Urinary bladder (tissue), 3 donors: ENCODE measurements at regions not wholly inside any gene's neighbourhood (a gene's known extent, or its start where the extent isn't known, plus 50 kb on each side); places are given as distances from the start of the nearest gene placed in this dataset.
"Not testable (repeated sequence)": the region's sequence is repeated elsewhere in the genome, so short reads cannot be mapped to it uniquely, and the experiment has no call there.

ENCODE experiments used
- DNase-seq: peaks from one replicate; pipeline ENCODE4 v3.0.0-alpha.2; 2015; ENCODE audit errors: extremely low spot score
- H3K27ac ChIP-seq: one replicate; pipeline ENCODE4 v1.5.1; 2013; ENCODE audit warnings: low read depth, mild to moderate bottlenecking, moderate library complexity
- H3K36me3 ChIP-seq: one replicate; pipeline ENCODE4 v1.6.1; 2013; ENCODE audit warnings: mild to moderate bottlenecking, moderate library complexity; ENCODE audit not compliant: insufficient read depth
- H3K4me1 ChIP-seq: one replicate; pipeline ENCODE4 v1.6.1; 2013; ENCODE audit warnings: mild to moderate bottlenecking, moderate library complexity; ENCODE audit not compliant: insufficient read depth
- H3K4me3 ChIP-seq: one replicate; pipeline ENCODE4 v1.5.1; 2013; ENCODE audit warnings: low read depth, low read length
- WGBS: extraction: QIAGEN DNeasy Blood & Tissue Kit; methylation state at CpG from one replicate; pipeline ENCODE4 v1.1.7; 2013; 5-methylcytosine and 5-hydroxymethylcytosine counted together
- donor health status: healthy with polysubstance abuse.
- donor health status: healthy.

GRCh38 chr4:95779447-95779846 lies 60.4 kb upstream of the PDHA2 start:
- H3K36me3 ChIP-seq = no peaks in the 10 kb centered on the region
- 57% methylated on average over 1 of the region's 1 CpG for WGBS
- no peaks in the 10 kb centered on the region for H3K4me1 ChIP-seq

GRCh38 chr4:95778666-95779065 lies 61.2 kb upstream of the PDHA2 start:
- no peaks in the 10 kb centered on the region for H3K4me1 ChIP-seq
- no peak overlapping the region for H3K4me3 ChIP-seq
- no peak overlapping the region for H3K27ac ChIP-seq
- no peaks in the 10 kb centered on the region for H3K36me3 ChIP-seq
- no peak for DNase-seq

More at GRCh38 chr4:95779447-95779846, 60.4 kb upstream of the PDHA2 start:
- DNase-seq = no peak
- H3K4me3 ChIP-seq = no peak overlapping the region
- H3K27ac ChIP-seq = no peak overlapping the region

DNA sequence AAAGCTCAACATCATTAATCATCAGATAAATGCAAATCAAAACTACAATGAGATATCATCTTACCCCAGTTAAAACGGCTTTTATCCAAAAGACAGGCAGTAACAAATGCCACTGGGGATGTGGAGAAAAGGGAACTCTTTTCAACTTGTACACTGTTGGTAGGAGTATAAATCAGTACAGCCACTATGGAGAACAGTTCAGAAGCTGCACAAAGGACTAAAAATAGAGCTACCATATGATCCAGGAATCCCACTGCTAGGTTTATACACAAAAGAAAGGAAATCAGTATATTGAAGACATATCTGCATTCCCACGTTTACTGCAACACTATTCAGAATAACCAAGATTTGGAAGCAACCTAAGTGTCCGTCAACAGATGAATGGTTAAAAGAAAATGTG lies 69.3 kb upstream of the PDHA2 start:
- H3K36me3 ChIP-seq, H3K4me1 ChIP-seq, DNase-seq: not testable (repeated sequence)

GRCh38 chr4:95764961-95765360 lies 74.9 kb upstream of the PDHA2 start:
- no peaks in the 10 kb centered on the region for H3K36me3 ChIP-seq
- no peak for DNase-seq
- H3K27ac ChIP-seq = no peak overlapping the region
- H3K4me1 ChIP-seq = no peaks in the 10 kb centered on the region
- WGBS = 82% methylated on average over 3 of the region's 3 CpGs
- H3K4me3 ChIP-seq = no peak overlapping the region

More for the DNA sequence above, 69.3 kb upstream of the PDHA2 start:
- not testable (repeated sequence) for H3K27ac ChIP-seq, H3K4me3 ChIP-seq
- 77% methylated on average over 3 of the region's 3 CpGs for WGBS

- Histone ChIP-seq H3K27ac (no peak overlapping the region), H3K4me3 (no peak overlapping the region), H3K4me1 (no peaks in the 10 kb centered on the region), H3K36me3 (no peaks in the 10 kb centered on the region)
- no peak for DNase-seq
- WGBS = 84% methylated on average over 3 of the region's 3 CpGs
Observed at GRCh38 chr4:95761871-95762270, 78.0 kb upstream of the PDHA2 start.

DNA sequence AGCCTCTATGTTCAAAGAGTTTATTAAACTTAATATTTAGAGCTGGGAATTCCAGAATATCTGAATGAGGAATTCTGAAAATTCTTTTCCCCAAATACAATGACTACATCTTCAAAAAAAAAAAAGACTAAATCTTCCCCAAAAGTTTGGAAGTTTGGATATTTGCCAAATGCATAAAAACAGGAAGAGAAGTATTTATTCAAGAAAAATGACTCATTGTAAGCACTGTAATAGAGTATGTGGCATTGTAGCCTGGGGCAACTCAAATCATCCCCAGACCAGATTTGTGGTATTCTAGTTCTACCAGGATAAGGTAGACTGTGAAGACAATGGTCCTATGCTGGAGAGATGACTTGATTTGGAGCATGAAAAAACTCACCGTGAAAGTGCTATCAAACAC lies 78.5 kb upstream of the PDHA2 start:
- Histone ChIP-seq H3K4me3 (no peak overlapping the region), H3K4me1 (no peaks in the 10 kb centered on the region), H3K27ac (no peak overlapping the region), H3K36me3 (no peaks in the 10 kb centered on the region)
- no peak for DNase-seq
- 79% methylated on average over 1 of the region's 1 CpG for WGBS

- not testable (repeated sequence) for H3K4me3 ChIP-seq
- WGBS = 18% methylated on average over 1 of the region's 1 CpG
Observed at GRCh38 chr4:95760646-95761045, 79.2 kb upstream of the PDHA2 start.

DNA sequence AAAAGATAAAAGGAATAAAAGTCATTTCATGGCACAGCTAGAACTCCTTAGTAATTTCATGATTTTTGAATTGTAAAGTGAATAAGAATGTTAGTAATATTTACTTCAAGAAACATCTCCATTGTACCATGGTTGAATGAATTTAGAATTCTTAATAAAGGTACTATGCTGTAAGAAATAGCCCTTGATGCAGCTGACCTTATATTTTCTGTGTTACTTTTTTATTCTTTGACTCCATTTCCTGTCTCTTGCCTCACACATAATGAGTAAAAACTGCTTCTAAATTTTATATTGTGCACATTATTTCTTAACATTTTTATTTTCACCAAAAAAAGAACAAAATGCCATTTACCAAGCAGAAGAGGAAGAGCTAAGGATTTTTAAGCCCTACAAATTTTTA lies 81.9 kb upstream of the PDHA2 start:
- no peak for DNase-seq
- H3K4me1 ChIP-seq = no peaks in the 10 kb centered on the region
- H3K27ac ChIP-seq = no peak overlapping the region
- H3K36me3 ChIP-seq = no peaks in the 10 kb centered on the region
- no peak overlapping the region for H3K4me3 ChIP-seq

More at GRCh38 chr4:95760646-95761045, 79.2 kb upstream of the PDHA2 start:
- H3K36me3 ChIP-seq, H3K4me1 ChIP-seq, DNase-seq, H3K27ac ChIP-seq: not testable (repeated sequence)

DNA sequence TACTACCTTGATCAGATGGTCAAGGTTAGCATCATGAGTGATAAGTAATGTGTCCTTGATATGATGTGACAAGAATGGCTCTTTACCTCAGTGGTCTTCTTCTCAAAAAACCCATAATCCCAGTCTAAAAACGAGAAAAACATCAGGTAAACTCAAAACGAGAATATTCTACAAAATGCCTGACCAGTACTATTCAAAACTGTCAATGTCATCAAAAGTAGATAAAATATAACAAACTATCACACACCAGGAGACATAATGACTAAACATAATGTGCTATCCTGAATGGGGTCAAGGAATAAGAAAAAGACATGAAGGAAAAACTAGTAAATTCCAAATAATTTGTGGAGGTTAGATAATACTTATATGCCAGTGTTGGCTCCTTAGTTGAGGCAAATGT lies 85.2 kb upstream of the PDHA2 start:
- 90% methylated on average over 2 of the region's 2 CpGs for WGBS
- H3K36me3 ChIP-seq = no peaks in the 10 kb centered on the region
- DNase-seq = no peak
- H3K4me3 ChIP-seq = no peak overlapping the region
- H3K27ac ChIP-seq = no peak overlapping the region
- no peaks in the 10 kb centered on the region for H3K4me1 ChIP-seq

- no peaks in the 10 kb centered on the region for H3K36me3 ChIP-seq
- H3K27ac ChIP-seq = no peak overlapping the region
- DNase-seq = no peak
- 79% methylated on average over 3 of the region's 3 CpGs for WGBS
- no peaks in the 10 kb centered on the region for H3K4me1 ChIP-seq
- H3K4me3 ChIP-seq = no peak overlapping the region
Observed at GRCh38 chr4:95749204-95749603, 90.7 kb upstream of the PDHA2 start.

GRCh38 chr4:95742872-95743271 lies 97.0 kb upstream of the PDHA2 start:
- H3K4me1 ChIP-seq = no peaks in the 10 kb centered on the region
- H3K4me3 ChIP-seq = no peak overlapping the region
- H3K36me3 ChIP-seq = no peaks in the 10 kb centered on the region
- no peak for DNase-seq
- no peak overlapping the region for H3K27ac ChIP-seq

- no peaks in the 10 kb centered on the region for H3K36me3 ChIP-seq
- DNase-seq = no peak
- no peak overlapping the region for H3K27ac ChIP-seq
- no peaks in the 10 kb centered on the region for H3K4me1 ChIP-seq
- 84% methylated on average over 1 of the region's 1 CpG for WGBS
- no peak overlapping the region for H3K4me3 ChIP-seq
Observed at GRCh38 chr4:95742179-95742578, 97.7 kb upstream of the PDHA2 start.

- H3K4me1 ChIP-seq = no peaks in the 10 kb centered on the region
- DNase-seq = no peak
- no peak overlapping the region for H3K27ac ChIP-seq
- no peak overlapping the region for H3K4me3 ChIP-seq
- H3K36me3 ChIP-seq = no peaks in the 10 kb centered on the region
Observed at GRCh38 chr4:95732061-95732460, 107.8 kb upstream of the PDHA2 start.

DNA sequence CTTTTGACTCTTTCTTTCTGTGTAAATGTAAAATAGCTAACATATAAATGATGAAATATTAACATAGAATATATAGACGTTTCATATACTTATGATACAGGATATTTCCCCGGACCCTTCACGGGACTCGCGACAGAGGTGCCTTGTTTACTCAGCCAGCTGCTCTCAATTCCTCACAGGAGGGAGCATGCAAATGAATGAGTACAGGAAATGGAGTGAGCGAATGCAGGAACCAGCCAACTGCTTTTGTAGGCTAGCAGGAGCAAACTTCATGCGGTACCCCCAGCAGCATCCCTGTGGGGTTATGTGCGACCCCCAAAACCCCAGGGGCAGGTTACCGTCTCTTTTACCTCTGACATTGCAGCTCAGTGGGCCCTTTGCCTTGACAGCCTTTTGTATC lies 110.3 kb upstream of the PDHA2 start:
- H3K4me3 ChIP-seq = no peak overlapping the region
- no peak overlapping the region for H3K27ac ChIP-seq
- no peak for DNase-seq
- no peaks in the 10 kb centered on the region for H3K4me1 ChIP-seq
- no peaks in the 10 kb centered on the region for H3K36me3 ChIP-seq
- 77% methylated on average over 9 of the region's 9 CpGs for WGBS

- Histone ChIP-seq H3K27ac (no peak overlapping the region), H3K4me3 (no peak overlapping the region), H3K36me3 (no peaks in the 10 kb centered on the region), H3K4me1 (no peaks in the 10 kb centered on the region)
- no peak for DNase-seq
- WGBS = 54% methylated on average over 3 of the region's 3 CpGs
Observed at GRCh38 chr4:95728145-95728544, 111.7 kb upstream of the PDHA2 start.
